MM.1S (cell line): ENCODE measurements at regions not wholly inside any gene's neighbourhood (a gene's known extent, or its start where the extent isn't known, plus 50 kb on each side); places are given as distances from the start of the nearest gene placed in this dataset.

ENCODE experiments used
- DNase-seq: peaks from one replicate; pipeline ENCODE4 v3.0.0-alpha.2; 2015
- H2AFZ ChIP-seq: fragments of 300-600 bp; sonication (generic); 2 replicates; pipeline ENCODE4 v1.6.0; 2016; ENCODE audit warnings: antibody characterized with exemption, low read length
- H3F3A ChIP-seq: fragments of 300-600 bp; sonication (generic); 2 replicates; pipeline ENCODE4 v1.6.1; 2016; ENCODE audit warnings: mild to moderate bottlenecking, antibody characterized with exemption, low read length, moderate library complexity, mixed read lengths; ENCODE audit not compliant: insufficient read depth
- H3K27ac ChIP-seq: fragments of 300-600 bp; sonication (generic); 2 replicates; pipeline ENCODE4 v1.5.1; 2016; ENCODE audit warnings: mild to moderate bottlenecking, low read length
- H3K27me3 ChIP-seq: fragments of 300-600 bp; sonication (generic); replicated peaks from 2 replicates; pipeline ENCODE4 v1.6.0; 2016; ENCODE audit warnings: low read length; ENCODE audit not compliant: insufficient read depth
- H3K36me3 ChIP-seq: fragments of 300-600 bp; sonication (generic); replicated peaks from 2 replicates; pipeline ENCODE4 v1.6.1; 2016; ENCODE audit warnings: mild to moderate bottlenecking, low read length, mixed read lengths; ENCODE audit not compliant: insufficient read depth
- H3K4me1 ChIP-seq: fragments of 300-600 bp; sonication (generic); 2 replicates; pipeline ENCODE4 v1.6.1; 2016; ENCODE audit warnings: low read length, mixed read lengths
- H3K4me2 ChIP-seq: fragments of 300-600 bp; sonication (generic); 2 replicates; pipeline ENCODE4 v1.6.0; 2016; ENCODE audit warnings: low read depth, low read length
- H3K4me3 ChIP-seq: fragments of 300-600 bp; sonication (generic); 2 replicates; pipeline ENCODE4 v1.5.1; 2016; ENCODE audit warnings: low read length, mixed read lengths
- H3K79me2 ChIP-seq: fragments of 300-600 bp; sonication (generic); 2 replicates; pipeline ENCODE4 v1.6.1; 2016; ENCODE audit warnings: mixed run types, low read length, mixed read lengths
- H3K9ac ChIP-seq: fragments of 300-600 bp; sonication (generic); 2 replicates; pipeline ENCODE4 v1.6.1; 2016; ENCODE audit warnings: low read length, mixed read lengths
- H3K9me2 ChIP-seq: fragments of 300-600 bp; sonication (generic); replicated peaks from 2 replicates; pipeline ENCODE4 v1.6.1; 2016; ENCODE audit warnings: mild to moderate bottlenecking, low read length, mixed read lengths; ENCODE audit not compliant: insufficient read depth
- H3K9me3 ChIP-seq: fragments of 300-600 bp; sonication (generic); replicated peaks from 2 replicates; pipeline ENCODE4 v1.6.1; 2016; ENCODE audit warnings: mild to moderate bottlenecking, low read length, mixed read lengths; ENCODE audit not compliant: insufficient read depth
- H4K20me1 ChIP-seq: fragments of 300-600 bp; sonication (generic); 2 replicates; pipeline ENCODE4 v1.6.1; 2016; ENCODE audit warnings: mild to moderate bottlenecking, low read length, moderate library complexity, mixed read lengths; ENCODE audit not compliant: insufficient read depth
- CTCF ChIP-seq: fragments of 300-600 bp; sonication (generic); IDR thresholded peaks from 2 replicates; pipeline ENCODE4 v1.5.1; 2016; ENCODE audit warnings: antibody characterized with exemption, low read length, mixed read lengths
- EZH2 ChIP-seq: fragments of 300-600 bp; sonication (generic); optimal IDR thresholded peaks from 2 replicates; pipeline ENCODE3; 2017; ENCODE audit warnings: low read depth, mild to moderate bottlenecking, antibody characterized with exemption, low read length, mixed read lengths
- EZH2phosphoT487 ChIP-seq: fragments of 300-600 bp; sonication (generic); IDR thresholded peaks from 2 replicates; pipeline ENCODE4 v1.6.1; 2018; ENCODE audit warnings: antibody characterized with exemption, low read length

GRCh38 chr12:108430245-108430644 is 84.8 kb upstream of the FICD start:
- H3K36me3 ChIP-seq: no peaks in the 10 kb centered on the region
- H3K79me2 ChIP-seq: no peaks in the 10 kb centered on the region
- no peak overlapping the region for H3K9ac ChIP-seq
- H4K20me1 ChIP-seq: no peaks in the 10 kb centered on the region
- H3K4me1 ChIP-seq: no peaks in the 10 kb centered on the region
- H3K27ac ChIP-seq: no peak overlapping the region
- no peaks in the 10 kb centered on the region for H3K9me3 ChIP-seq
- no peak overlapping the region for H3K4me2 ChIP-seq
- H3K9me2 ChIP-seq: no peaks in the 10 kb centered on the region
- no peaks in the 10 kb centered on the region for H3K27me3 ChIP-seq
- no peak overlapping the region for H2AFZ ChIP-seq
- H3F3A ChIP-seq: no peaks in the 10 kb centered on the region
- no peak overlapping the region for H3K4me3 ChIP-seq
- TF ChIP-seq EZH2phosphoT487 (no peak), CTCF (no peak), EZH2 (no peak)
- no peak for DNase-seq

DNA sequence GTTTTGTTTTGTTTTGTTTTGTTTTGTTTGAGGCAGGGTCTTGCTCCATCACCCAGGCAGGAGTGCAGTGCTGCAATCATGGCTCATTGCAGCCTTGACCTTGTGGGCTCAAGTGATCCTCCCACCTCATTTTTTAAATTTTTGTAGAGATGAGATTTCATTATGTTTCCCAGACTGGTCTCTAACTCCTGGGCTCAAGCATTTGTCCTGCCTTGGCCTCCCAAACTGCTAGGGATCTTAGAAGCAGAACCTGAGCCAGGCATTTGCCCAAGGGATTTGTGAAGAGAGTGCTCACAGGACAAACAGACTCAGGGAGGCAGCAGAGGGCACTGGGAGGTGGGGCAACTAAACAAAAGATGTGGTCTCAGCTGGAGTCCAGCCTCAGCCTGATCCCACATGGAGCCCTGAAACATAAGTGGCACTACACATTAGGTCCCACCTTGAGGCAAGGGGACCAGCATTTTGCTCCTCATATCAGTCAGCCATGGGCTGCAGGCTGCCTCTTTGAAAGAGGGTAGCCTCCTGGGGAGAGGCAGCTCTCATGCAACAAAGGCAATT is 86.2 kb upstream of the CMKLR1 start:
- H3K36me3 ChIP-seq: no peaks in the 10 kb centered on the region
- no peak for DNase-seq

DNA sequence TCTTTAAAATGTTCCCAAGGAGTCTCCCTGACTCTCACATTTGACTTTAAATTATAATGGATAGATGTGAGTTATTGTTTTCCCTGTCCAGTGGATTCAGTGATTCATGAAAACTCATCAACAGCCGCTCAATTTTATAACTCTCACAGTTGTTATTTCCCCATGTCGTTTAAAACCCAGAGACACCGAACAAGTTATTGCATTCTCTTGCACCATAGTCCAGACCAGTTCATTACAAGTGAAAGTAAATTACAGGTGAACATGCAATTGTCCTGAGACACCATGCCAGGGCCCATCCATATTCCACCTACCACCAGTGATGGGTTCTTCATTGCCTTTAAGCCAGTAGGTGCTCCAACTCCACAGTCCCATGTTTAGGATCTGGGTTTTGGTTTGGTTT is 85.7 kb upstream of the CMKLR1 start:
- Histone ChIP-seq H3K27me3 (no peaks in the 10 kb centered on the region), H3K9me3 (no peaks in the 10 kb centered on the region), H3K4me3 (no peak overlapping the region), H3F3A (no peaks in the 10 kb centered on the region), H3K79me2 (no peaks in the 10 kb centered on the region), H3K9me2 (no peaks in the 10 kb centered on the region), H2AFZ (no peak overlapping the region), H3K4me2 (no peak overlapping the region), H3K4me1 (no peaks in the 10 kb centered on the region), H4K20me1 (no peaks in the 10 kb centered on the region), H3K36me3 (no peaks in the 10 kb centered on the region), H3K27ac (no peak overlapping the region), H3K9ac (no peak overlapping the region)
- TF ChIP-seq EZH2 (no peak), EZH2phosphoT487 (no peak), CTCF (no peak)
- DNase-seq: no peak

More for the DNA sequence above, 86.2 kb upstream of the CMKLR1 start:
- no peak overlapping the region for H2AFZ ChIP-seq
- H3K4me1 ChIP-seq: no peaks in the 10 kb centered on the region
- H3K27ac ChIP-seq: no peak overlapping the region
- H3K4me2 ChIP-seq: no peak overlapping the region
- H4K20me1 ChIP-seq: no peaks in the 10 kb centered on the region
- no peaks in the 10 kb centered on the region for H3K9me3 ChIP-seq
- H3K9ac ChIP-seq: no peak overlapping the region
- H3K79me2 ChIP-seq: no peaks in the 10 kb centered on the region
- no peaks in the 10 kb centered on the region for H3K27me3 ChIP-seq
- H3K4me3 ChIP-seq: no peak overlapping the region
- TF ChIP-seq EZH2 (no peak), EZH2phosphoT487 (no peak), CTCF (no peak)
- no peaks in the 10 kb centered on the region for H3F3A ChIP-seq
- H3K9me2 ChIP-seq: no peaks in the 10 kb centered on the region
